Neural cell (in vitro differentiated cells): ENCODE measurements at regions not wholly inside any gene's neighbourhood (a gene's known extent, or its start where the extent isn't known, plus 50 kb on each side); places are given as distances from the start of the nearest gene placed in this dataset.

Experiments
- EP300 ChIP-seq: fragments of 450-650 bp; conservative IDR thresholded peaks from 2 replicates; pipeline ENCODE4 v1.6.1; 2014; ENCODE audit warnings: antibody characterized with exemption, mild to moderate bottlenecking, moderate library complexity; ENCODE audit not compliant: poor library complexity, severe bottlenecking
- EZH2 ChIP-seq: fragments of 200-600, 300-800 bp; shearing (Covaris generic), sonication (generic); IDR thresholded peaks from 2 replicates; pipeline ENCODE4 v1.6.1; 2014; ENCODE audit warnings: antibody characterized with exemption, low read length, borderline replicate concordance, mild to moderate bottlenecking; ENCODE audit not compliant: insufficient read depth, poor library complexity, severe bottlenecking
- MXI1 ChIP-seq: fragments of 450-650 bp; conservative IDR thresholded peaks from 2 replicates; pipeline ENCODE4 v1.6.1; 2014; ENCODE audit warnings: antibody characterized with exemption, mild to moderate bottlenecking; ENCODE audit not compliant: poor library complexity, severe bottlenecking
- POLR2AphosphoS5 ChIP-seq: IDR thresholded peaks from 2 replicates; pipeline ENCODE4 v1.6.1; 2012
- RAD21 ChIP-seq: fragments of 450-650 bp; conservative IDR thresholded peaks from 2 replicates; pipeline ENCODE4 v1.6.1; 2014; ENCODE audit warnings: antibody characterized with exemption, mild to moderate bottlenecking, moderate library complexity
- SMC3 ChIP-seq: fragments of 450-650 bp; conservative IDR thresholded peaks from 2 replicates; pipeline ENCODE4 v1.6.1; 2014; ENCODE audit warnings: antibody characterized with exemption, mild to moderate bottlenecking, moderate library complexity; ENCODE audit not compliant: poor library complexity
- TAF1 ChIP-seq: IDR thresholded peaks from 2 replicates; pipeline ENCODE4 v1.6.1; 2012; ENCODE audit warnings: low read depth
- TF ChIP-seq, protein P1 (sequence below): fragments of 450-650 bp; IDR thresholded peaks from 2 replicates; pipeline ENCODE4 v1.5.1; 2014; ENCODE audit warnings: antibody characterized with exemption, mild to moderate bottlenecking, moderate library complexity; ENCODE audit not compliant: poor library complexity, severe bottlenecking
- TF ChIP-seq, protein P2 (sequence below): IDR thresholded peaks from 2 replicates; pipeline ENCODE4 v1.6.1; 2012; ENCODE audit warnings: borderline replicate concordance

DNA sequence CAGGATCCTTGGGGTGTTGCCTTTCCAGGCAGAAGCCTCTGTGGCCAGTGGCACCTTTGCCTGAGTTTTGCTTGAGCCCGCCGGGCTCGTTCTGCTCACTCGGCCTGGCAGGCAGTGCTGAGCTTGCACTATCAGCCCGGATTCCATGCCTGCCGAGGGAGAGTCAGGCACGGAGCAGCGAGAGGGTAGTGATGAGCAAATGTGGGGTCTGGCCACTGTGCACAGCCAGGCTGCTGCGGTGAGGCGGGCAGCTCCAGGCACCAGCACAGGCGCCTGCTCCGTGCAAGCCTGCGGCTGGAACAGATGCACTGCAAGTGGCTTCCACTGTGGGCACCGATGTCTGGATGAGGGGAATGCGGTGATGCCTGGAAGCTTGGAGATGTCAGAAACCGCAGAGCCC, 619.2 kb downstream of the RAPGEF2 start:
- TF ChIP-seq, protein P1, sequence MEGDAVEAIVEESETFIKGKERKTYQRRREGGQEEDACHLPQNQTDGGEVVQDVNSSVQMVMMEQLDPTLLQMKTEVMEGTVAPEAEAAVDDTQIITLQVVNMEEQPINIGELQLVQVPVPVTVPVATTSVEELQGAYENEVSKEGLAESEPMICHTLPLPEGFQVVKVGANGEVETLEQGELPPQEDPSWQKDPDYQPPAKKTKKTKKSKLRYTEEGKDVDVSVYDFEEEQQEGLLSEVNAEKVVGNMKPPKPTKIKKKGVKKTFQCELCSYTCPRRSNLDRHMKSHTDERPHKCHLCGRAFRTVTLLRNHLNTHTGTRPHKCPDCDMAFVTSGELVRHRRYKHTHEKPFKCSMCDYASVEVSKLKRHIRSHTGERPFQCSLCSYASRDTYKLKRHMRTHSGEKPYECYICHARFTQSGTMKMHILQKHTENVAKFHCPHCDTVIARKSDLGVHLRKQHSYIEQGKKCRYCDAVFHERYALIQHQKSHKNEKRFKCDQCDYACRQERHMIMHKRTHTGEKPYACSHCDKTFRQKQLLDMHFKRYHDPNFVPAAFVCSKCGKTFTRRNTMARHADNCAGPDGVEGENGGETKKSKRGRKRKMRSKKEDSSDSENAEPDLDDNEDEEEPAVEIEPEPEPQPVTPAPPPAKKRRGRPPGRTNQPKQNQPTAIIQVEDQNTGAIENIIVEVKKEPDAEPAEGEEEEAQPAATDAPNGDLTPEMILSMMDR, result no peak
- TF ChIP-seq EZH2 (no peak), POLR2AphosphoS5 (no peak), TAF1 (no peak), EP300 (no peak), MXI1 (no peak), SMC3 (no peak), RAD21 (no peak)
- TF ChIP-seq, protein P2, sequence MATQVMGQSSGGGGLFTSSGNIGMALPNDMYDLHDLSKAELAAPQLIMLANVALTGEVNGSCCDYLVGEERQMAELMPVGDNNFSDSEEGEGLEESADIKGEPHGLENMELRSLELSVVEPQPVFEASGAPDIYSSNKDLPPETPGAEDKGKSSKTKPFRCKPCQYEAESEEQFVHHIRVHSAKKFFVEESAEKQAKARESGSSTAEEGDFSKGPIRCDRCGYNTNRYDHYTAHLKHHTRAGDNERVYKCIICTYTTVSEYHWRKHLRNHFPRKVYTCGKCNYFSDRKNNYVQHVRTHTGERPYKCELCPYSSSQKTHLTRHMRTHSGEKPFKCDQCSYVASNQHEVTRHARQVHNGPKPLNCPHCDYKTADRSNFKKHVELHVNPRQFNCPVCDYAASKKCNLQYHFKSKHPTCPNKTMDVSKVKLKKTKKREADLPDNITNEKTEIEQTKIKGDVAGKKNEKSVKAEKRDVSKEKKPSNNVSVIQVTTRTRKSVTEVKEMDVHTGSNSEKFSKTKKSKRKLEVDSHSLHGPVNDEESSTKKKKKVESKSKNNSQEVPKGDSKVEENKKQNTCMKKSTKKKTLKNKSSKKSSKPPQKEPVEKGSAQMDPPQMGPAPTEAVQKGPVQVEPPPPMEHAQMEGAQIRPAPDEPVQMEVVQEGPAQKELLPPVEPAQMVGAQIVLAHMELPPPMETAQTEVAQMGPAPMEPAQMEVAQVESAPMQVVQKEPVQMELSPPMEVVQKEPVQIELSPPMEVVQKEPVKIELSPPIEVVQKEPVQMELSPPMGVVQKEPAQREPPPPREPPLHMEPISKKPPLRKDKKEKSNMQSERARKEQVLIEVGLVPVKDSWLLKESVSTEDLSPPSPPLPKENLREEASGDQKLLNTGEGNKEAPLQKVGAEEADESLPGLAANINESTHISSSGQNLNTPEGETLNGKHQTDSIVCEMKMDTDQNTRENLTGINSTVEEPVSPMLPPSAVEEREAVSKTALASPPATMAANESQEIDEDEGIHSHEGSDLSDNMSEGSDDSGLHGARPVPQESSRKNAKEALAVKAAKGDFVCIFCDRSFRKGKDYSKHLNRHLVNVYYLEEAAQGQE, result no peak
